ENCODE measurements at regions not wholly inside any gene's neighbourhood (a gene's known extent, or its start where the extent isn't known, plus 50 kb on each side); places are given as distances from the start of the nearest gene placed in this dataset.

GRCh38 chr14:83744891-83745290, 1785.1 kb upstream of the FLRT2 start:
- Histone ChIP-seq H3K27ac (no peak overlapping the region), H3K4me3 (no peak overlapping the region), H3K36me3 (no peaks in the 10 kb centered on the region), H3K4me1 (no peaks in the 10 kb centered on the region), H3K27me3 (no peaks in the 10 kb centered on the region), H3K9me3 (peaks cover 0 to 5% (median 0%) of the 10 kb centered on the region in 12 donors)
- 93 to 97% (median 94%) methylated on average over 2 of the region's 2 CpGs for WGBS, 4 donors
- ATAC-seq, result no peak
- DNase-seq, result no peak
- TF ChIP-seq CTCF (IDR thresholded peaks at IDR 0.05), result no peak
- TF ChIP-seq POLR2A (IDR thresholded peaks at IDR 0.05), result no peak
- intact Hi-C loops (cut with DNase I), result loop anchor here in 1 of 10 donors (1.0 kb wide), 1 partner anchor 12 kb away; no protein-coding TSS in a partner anchor

- Histone ChIP-seq H3K4me3 (no peak overlapping the region), H3K27ac (no peak overlapping the region), H3K9me3 (peaks cover 0 to 5% (median 0%) of the 10 kb centered on the region in 12 donors), H3K36me3 (no peaks in the 10 kb centered on the region), H3K27me3 (no peaks in the 10 kb centered on the region), H3K4me1 (no peaks in the 10 kb centered on the region)
- intact Hi-C loops (cut with DNase I), result no loop called here
- ATAC-seq (no peak), DNase-seq (no peak)
- TF ChIP-seq POLR2A (IDR thresholded peaks at IDR 0.05) (no peak), CTCF (IDR thresholded peaks at IDR 0.05) (no peak)
- 88 to 94% (median 92%) methylated on average over 3 of the region's 3 CpGs for WGBS, 4 donors
Observed at GRCh38 chr14:83746336-83746735, 1783.6 kb upstream of the FLRT2 start.

GRCh38 chr14:83757916-83758315, 1772.0 kb upstream of the FLRT2 start:
- no peaks in the 10 kb centered on the region for H3K9me3 ChIP-seq
- DNase-seq (no peak), ATAC-seq (no peak)
- no peaks in the 10 kb centered on the region for H3K27me3 ChIP-seq
- no peaks in the 10 kb centered on the region for H3K36me3 ChIP-seq
- intact Hi-C loops (cut with DNase I), result no loop called here
- 40 to 54% (median 48%) methylated on average over 3 of the region's 3 CpGs for WGBS, 4 donors
- no peak for TF ChIP-seq CTCF (IDR thresholded peaks at IDR 0.05)
- TF ChIP-seq POLR2A (IDR thresholded peaks at IDR 0.05), result no peak
- no peak overlapping the region for H3K4me3 ChIP-seq
- H3K27ac ChIP-seq, result no peak overlapping the region
- H3K4me1 ChIP-seq, result no peaks in the 10 kb centered on the region

GRCh38 chr14:83764656-83765599, 1765.0 kb upstream of the FLRT2 start:
- TF ChIP-seq CTCF (IDR thresholded peaks at IDR 0.05) (no peak), POLR2A (IDR thresholded peaks at IDR 0.05) (no peak)
- DNase-seq (no peak), ATAC-seq (no peak)
- no peak overlapping the region for H3K4me3 ChIP-seq
- H3K36me3 ChIP-seq, result no peaks in the 10 kb centered on the region
- peaks cover 0 to 9% (median 0%) of the 10 kb centered on the region in 12 donors for H3K9me3 ChIP-seq
- 87 to 91% (median 89%) methylated on average over 8 of the region's 8 CpGs for WGBS, 4 donors
- no peaks in the 10 kb centered on the region for H3K27me3 ChIP-seq
- intact Hi-C loops (cut with DNase I), result no loop called here
- H3K4me1 ChIP-seq, result no peaks in the 10 kb centered on the region
- no peak overlapping the region for H3K27ac ChIP-seq
